ENCODE measurements at regions not wholly inside any gene's neighbourhood (a gene's known extent, or its start where the extent isn't known, plus 50 kb on each side); places are given as distances from the start of the nearest gene placed in this dataset.

DNA sequence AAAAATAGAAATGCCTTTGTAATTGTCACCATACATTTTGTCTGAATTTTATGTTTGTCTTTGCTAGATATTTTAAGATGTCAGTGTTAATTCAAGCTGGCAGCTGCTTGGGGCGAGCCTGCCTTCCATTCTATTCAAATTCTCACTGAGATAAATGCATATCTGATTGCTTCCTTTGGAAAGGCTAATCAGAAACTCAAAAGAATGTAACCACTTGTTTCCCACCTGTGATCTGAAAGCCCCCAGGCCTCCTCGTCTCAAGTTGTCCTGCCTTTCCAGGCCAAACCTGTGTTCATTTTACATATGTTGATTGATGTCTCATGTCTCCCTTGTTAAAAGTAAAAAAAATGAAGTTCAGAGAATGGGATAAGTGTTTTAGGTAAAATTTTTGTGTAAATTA, 318.7 kb upstream of the TECRL start:
- TF ChIP-seq POLR2A (IDR thresholded peaks at IDR 0.05; ENCODE audit: insufficient read depth in 1 of 2, low read depth in 2 of 2, low read length in 2 of 2) (no peak), ZKSCAN1 (IDR thresholded peaks at IDR 0.05; ENCODE audit: low read length) (no peak), ZNF792 (CRISPR knock-in tag; IDR thresholded peaks at IDR 0.05) (no peak), ZNF816 (CRISPR knock-in tag; IDR thresholded peaks at IDR 0.05; ENCODE audit: borderline replicate concordance) (no peak), NFATC3 (CRISPR knock-in tag; IDR thresholded peaks at IDR 0.05) (no peak)
- TF ChIP-seq, protein P1, sequence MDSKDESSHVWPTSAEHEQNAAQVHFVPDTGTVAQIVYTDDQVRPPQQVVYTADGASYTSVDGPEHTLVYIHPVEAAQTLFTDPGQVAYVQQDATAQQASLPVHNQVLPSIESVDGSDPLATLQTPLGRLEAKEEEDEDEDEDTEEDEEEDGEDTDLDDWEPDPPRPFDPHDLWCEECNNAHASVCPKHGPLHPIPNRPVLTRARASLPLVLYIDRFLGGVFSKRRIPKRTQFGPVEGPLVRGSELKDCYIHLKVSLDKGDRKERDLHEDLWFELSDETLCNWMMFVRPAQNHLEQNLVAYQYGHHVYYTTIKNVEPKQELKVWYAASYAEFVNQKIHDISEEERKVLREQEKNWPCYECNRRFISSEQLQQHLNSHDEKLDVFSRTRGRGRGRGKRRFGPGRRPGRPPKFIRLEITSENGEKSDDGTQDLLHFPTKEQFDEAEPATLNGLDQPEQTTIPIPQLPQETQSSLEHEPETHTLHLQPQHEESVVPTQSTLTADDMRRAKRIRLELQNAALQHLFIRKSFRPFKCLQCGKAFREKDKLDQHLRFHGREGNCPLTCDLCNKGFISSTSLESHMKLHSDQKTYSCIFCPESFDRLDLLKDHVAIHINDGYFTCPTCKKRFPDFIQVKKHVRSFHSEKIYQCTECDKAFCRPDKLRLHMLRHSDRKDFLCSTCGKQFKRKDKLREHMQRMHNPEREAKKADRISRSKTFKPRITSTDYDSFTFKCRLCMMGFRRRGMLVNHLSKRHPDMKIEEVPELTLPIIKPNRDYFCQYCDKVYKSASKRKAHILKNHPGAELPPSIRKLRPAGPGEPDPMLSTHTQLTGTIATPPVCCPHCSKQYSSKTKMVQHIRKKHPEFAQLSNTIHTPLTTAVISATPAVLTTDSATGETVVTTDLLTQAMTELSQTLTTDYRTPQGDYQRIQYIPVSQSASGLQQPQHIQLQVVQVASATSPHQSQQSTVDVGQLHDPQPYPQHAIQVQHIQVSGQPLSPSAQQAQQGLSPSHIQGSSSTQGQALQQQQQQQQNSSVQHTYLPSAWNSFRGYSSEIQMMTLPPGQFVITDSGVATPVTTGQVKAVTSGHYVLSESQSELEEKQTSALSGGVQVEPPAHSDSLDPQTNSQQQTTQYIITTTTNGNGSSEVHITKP (CRISPR knock-in tag; IDR thresholded peaks at IDR 0.05; ENCODE audit: low read depth) = no peak

Measured in HepG2 (cell line).